ENCODE measurements at regions not wholly inside any gene's neighbourhood (a gene's known extent, or its start where the extent isn't known, plus 50 kb on each side); places are given as distances from the start of the nearest gene placed in this dataset.

DNA sequence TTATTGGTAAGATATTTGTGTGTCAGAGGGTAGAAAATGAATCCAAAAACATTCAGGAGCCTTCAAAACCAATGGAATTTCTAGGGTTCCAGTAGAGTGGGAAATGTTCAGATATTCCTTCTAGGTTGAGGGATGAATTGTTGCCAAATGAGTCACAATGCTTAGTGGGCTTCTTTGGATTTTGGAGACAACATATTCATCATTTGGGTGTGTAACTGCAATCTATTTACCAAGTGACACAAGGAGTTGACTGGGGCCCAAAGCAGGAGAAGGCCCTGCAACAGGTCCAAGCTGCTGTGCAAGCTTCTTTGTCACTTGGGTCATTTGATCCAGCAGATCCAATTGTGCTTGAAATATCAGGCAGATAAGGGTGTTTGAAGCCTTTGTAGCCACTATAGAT lies 551.5 kb upstream of the PITX2 start:
- TF ChIP-seq POLR2A (IDR thresholded peaks at IDR 0.05) = no peak
- TF ChIP-seq, protein P1, sequence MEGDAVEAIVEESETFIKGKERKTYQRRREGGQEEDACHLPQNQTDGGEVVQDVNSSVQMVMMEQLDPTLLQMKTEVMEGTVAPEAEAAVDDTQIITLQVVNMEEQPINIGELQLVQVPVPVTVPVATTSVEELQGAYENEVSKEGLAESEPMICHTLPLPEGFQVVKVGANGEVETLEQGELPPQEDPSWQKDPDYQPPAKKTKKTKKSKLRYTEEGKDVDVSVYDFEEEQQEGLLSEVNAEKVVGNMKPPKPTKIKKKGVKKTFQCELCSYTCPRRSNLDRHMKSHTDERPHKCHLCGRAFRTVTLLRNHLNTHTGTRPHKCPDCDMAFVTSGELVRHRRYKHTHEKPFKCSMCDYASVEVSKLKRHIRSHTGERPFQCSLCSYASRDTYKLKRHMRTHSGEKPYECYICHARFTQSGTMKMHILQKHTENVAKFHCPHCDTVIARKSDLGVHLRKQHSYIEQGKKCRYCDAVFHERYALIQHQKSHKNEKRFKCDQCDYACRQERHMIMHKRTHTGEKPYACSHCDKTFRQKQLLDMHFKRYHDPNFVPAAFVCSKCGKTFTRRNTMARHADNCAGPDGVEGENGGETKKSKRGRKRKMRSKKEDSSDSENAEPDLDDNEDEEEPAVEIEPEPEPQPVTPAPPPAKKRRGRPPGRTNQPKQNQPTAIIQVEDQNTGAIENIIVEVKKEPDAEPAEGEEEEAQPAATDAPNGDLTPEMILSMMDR (IDR thresholded peaks at IDR 0.05) = no peak
- TF ChIP-seq EP300 (IDR thresholded peaks at IDR 0.05) = no peak
